ENCODE measurements at regions not wholly inside any gene's neighbourhood (a gene's known extent, or its start where the extent isn't known, plus 50 kb on each side); places are given as distances from the start of the nearest gene placed in this dataset.

DNA sequence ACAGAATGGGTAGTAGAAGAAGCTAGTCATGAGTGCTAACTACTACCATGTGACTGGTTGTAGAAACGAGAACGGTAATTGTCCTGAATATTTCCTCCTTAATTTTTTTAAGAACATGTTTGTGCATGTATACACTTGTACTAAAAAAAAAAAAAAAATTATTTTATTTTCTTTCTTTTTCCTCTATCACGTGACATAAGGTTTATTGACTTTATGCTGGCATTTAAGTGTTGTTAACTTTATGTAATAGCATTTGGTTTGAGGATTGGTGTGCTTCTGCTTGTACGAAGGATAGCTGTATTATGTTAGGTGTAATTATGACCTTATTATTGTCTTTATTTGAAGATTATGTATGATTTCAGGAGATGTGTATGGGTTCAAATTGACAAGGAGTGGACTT, 349.1 kb upstream of the PTPRD start:
- ChIA-PET POLR2A (no interaction called here), CTCF (no interaction called here)
- H3K27ac Mint-ChIP-seq, result no peak overlapping the region
- no peak for DNase-seq (ENCODE audit: low spot score)
- peaks cover 22% of the 10 kb centered on the region for H3K9me3 Mint-ChIP-seq
- H3K27me3 Mint-ChIP-seq (ENCODE audit: low read depth), result no peaks in the 10 kb centered on the region
- no peaks in the 10 kb centered on the region for H3K36me3 Mint-ChIP-seq
- H3K4me1 Mint-ChIP-seq, result no peaks in the 10 kb centered on the region
- no peak for ATAC-seq
- H3K4me3 Mint-ChIP-seq, result no peak overlapping the region
- TF ChIP-seq, protein P1, sequence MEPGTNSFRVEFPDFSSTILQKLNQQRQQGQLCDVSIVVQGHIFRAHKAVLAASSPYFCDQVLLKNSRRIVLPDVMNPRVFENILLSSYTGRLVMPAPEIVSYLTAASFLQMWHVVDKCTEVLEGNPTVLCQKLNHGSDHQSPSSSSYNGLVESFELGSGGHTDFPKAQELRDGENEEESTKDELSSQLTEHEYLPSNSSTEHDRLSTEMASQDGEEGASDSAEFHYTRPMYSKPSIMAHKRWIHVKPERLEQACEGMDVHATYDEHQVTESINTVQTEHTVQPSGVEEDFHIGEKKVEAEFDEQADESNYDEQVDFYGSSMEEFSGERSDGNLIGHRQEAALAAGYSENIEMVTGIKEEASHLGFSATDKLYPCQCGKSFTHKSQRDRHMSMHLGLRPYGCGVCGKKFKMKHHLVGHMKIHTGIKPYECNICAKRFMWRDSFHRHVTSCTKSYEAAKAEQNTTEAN (CRISPR knock-in tag; IDR thresholded peaks at IDR 0.05), result no peak
- TF ChIP-seq NR3C1 (CRISPR knock-in tag; conservative IDR thresholded peaks at IDR 0.05; ENCODE audit: low read depth), result no peak
- no peak for TF ChIP-seq RORB (CRISPR knock-in tag; IDR thresholded peaks at IDR 0.05)
- no peak for TF ChIP-seq NR2C2 (CRISPR knock-in tag; IDR thresholded peaks at IDR 0.05)
- no peak for TF ChIP-seq SOX15 (CRISPR knock-in tag; IDR thresholded peaks at IDR 0.05)
- TF ChIP-seq, protein P2, sequence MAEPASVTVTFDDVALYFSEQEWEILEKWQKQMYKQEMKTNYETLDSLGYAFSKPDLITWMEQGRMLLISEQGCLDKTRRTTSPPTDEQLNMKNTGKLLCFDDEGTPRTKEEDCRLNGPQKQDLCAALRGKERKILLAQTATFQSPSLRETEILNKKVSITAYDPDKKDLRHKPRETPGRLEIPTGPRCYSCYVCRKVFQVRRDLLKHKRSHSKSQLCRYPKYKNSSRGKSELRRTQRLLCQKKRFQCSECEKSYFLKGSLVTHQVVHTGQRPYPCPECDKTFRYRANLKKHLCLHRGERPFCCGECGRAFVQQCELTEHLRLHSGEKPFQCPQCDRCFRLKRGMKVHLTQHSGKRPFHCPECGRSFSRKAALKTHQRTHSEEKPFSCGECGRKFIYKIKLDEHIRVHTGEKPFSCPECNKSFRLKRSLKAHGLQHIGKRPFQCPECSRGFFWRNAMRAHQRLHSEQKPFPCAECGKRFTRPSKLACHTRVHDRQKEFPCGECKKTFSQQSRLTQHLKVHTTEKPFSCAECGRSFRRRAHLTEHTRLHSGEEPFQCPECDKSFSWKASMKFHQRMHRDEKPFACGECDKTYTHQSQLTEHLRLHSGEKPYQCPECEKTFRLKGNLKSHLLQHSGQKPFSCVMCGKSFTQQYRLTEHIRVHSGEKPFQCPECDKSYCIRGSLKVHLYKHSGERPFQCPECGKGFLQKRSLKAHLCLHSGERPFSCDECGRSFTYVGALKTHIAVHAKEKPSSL (CRISPR knock-in tag; conservative IDR thresholded peaks at IDR 0.05), result no peak
- TF ChIP-seq USF1 (CRISPR knock-in tag; IDR thresholded peaks at IDR 0.05), result no peak
- no peak for TF ChIP-seq ZBTB21 (CRISPR knock-in tag; IDR thresholded peaks at IDR 0.05; ENCODE audit: borderline replicate concordance)
- no peak for TF ChIP-seq JUN (CRISPR knock-in tag; IDR thresholded peaks at IDR 0.05)
- TF ChIP-seq STAT6 (CRISPR knock-in tag; conservative IDR thresholded peaks at IDR 0.05; ENCODE audit: low read depth), result no peak
- no peak for TF ChIP-seq ATF3 (CRISPR knock-in tag; conservative IDR thresholded peaks at IDR 0.05)
- TF ChIP-seq AR (CRISPR knock-in tag; IDR thresholded peaks at IDR 0.05), result no peak
- no peak for TF ChIP-seq IRF2 (CRISPR knock-in tag; IDR thresholded peaks at IDR 0.05; ENCODE audit: borderline replicate concordance, low read depth)
- TF ChIP-seq ZSCAN18 (CRISPR knock-in tag; IDR thresholded peaks at IDR 0.05), result no peak
- TF ChIP-seq ZNF263 (CRISPR knock-in tag; IDR thresholded peaks at IDR 0.05; ENCODE audit: low read depth), result no peak
- no peak for TF ChIP-seq ESRRA (CRISPR knock-in tag; IDR thresholded peaks at IDR 0.05; ENCODE audit: borderline replicate concordance)
- TF ChIP-seq PREB (CRISPR knock-in tag; IDR thresholded peaks at IDR 0.05; ENCODE audit: borderline replicate concordance), result no peak
- no peak for TF ChIP-seq GRHL2 (CRISPR knock-in tag; IDR thresholded peaks at IDR 0.05; ENCODE audit: insufficient replicate concordance, severe bottlenecking)
- no peak for TF ChIP-seq MXD4 (CRISPR knock-in tag; IDR thresholded peaks at IDR 0.05; ENCODE audit: borderline replicate concordance)
- TF ChIP-seq MYBL2 (CRISPR knock-in tag; IDR thresholded peaks at IDR 0.05), result no peak
